ENCODE measurements at regions not wholly inside any gene's neighbourhood (a gene's known extent, or its start where the extent isn't known, plus 50 kb on each side); places are given as distances from the start of the nearest gene placed in this dataset.

DNA sequence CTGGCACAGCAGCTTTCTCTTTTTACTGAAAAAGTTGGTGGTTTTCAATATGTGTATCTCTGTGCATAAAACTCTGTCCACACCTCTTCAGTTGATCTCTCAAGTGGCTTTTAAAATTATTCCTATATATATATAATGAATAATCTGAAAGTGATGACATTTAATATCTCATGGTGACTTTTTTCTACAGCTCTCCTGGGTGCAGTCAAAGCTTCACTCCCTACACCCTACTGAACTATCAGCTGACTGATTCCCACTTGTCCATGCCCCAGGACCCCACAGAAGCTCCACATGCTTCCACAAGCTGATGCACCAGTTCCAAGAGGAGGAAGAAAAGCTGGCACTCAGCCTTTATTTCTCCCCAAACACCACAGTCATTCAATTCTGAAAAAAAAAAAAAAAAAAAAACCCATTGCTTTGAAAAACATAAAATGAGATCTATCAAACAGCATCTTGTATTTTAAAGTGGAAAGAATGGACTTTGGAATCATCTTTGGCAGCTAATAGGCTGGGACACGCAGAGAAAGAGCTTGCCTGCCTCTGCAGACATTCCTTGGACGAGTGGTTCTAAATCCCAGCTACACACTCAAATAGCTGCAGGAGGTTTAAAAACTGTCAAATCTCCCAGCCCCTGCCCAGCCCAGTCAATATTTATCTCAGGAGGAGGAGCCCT is 75.3 kb upstream of the GDF10 start:
- no peak for DNase-seq (ENCODE audit: low read depth in 3 of 3, low spot score in 1 of 3)

GRCh38 chr10:47225219-47225927 is 74.6 kb upstream of the GDF10 start:
- DNase-seq (ENCODE audit: low read depth in 3 of 3, low spot score in 1 of 3): no peak

DNA sequence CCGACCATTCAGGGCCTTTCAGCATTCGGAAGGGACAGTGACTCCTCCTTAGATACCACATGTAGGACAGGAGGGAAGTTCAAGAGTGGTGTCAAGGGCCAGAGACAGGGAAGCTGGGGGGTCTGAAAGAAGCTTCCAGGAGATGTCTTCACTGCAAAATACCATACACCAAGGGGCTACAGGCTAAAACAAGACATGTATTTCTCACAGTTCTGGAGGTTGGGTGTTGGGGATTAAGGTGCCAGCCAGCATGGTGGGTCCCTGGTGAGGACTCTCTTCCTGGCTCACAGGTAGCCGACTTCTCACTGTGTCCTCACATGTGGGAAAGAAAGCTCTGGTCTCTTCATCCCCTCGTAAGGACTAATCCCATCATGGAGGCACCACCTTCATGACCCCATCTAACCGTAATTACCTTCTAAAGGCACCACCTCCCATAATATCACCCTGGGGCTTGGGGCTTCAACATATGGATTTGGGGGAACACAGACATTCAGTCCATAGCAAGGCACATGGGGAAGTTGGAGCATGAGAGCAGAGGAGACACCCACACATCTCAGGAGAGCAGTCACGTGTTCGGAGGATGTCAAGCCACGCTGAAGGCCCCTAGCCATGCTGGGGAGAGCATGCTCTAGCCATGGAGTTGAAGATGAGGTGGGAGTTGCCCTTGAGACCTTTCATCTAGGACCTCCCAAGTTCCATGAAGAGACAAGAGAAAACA is 73.9 kb upstream of the GDF10 start:
- no peak for DNase-seq (ENCODE audit: low read depth in 3 of 3, low spot score in 1 of 3)

DNA sequence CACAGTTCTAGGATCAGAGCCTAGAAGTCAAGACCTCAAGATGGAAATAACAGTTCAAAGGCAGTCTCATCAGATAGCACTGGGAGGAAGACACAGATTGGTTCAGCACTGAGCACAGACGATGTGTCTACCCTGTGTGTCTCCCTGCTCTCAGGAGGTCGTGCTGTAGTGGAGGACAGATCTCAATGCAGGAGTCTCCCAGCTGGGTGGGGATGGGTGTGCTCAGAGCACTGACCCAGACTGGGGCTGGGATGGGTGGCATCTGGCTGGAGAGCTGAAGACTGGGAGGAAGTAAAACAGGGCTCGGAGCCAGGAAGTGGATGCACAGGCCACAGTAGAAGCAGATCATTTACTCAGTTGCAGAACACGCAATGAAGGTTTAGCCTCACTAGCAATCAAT is 69.5 kb upstream of the GDF10 start:
- DNase-seq (ENCODE audit: low read depth in 3 of 3, low spot score in 1 of 3): no peak

DNA sequence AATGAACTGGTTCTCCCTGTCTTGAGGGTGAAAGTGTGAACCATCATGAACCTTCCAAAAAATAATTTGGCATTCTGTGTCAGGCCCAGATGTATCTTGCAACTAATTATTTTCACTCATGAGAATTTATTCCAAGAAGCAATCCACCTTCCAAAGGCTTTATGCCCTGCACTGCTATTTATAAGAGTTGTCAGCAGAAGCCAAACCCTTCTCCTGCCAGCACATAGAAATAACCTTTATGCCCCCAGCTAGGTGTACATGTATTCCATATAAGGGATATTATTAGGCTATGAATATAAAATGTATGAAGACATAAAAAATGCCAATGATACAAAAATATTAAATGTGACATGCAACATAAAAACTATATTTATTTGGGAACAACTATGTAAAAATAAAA is 69.0 kb upstream of the GDF10 start:
- DNase-seq (ENCODE audit: low read depth in 3 of 3, low spot score in 1 of 3): no peak

- DNase-seq (ENCODE audit: low read depth in 3 of 3, low spot score in 1 of 3): no peak
Measured at GRCh38 chr10:47231414-47231813, 68.6 kb upstream of the GDF10 start.

GRCh38 chr10:47233631-47234030 is 66.4 kb upstream of the GDF10 start:
- no peak for DNase-seq (ENCODE audit: low read depth in 3 of 3, low spot score in 1 of 3)

GRCh38 chr10:47235484-47235883 is 64.5 kb upstream of the GDF10 start:
- no peak for DNase-seq (ENCODE audit: low read depth in 3 of 3, low spot score in 1 of 3)

DNA sequence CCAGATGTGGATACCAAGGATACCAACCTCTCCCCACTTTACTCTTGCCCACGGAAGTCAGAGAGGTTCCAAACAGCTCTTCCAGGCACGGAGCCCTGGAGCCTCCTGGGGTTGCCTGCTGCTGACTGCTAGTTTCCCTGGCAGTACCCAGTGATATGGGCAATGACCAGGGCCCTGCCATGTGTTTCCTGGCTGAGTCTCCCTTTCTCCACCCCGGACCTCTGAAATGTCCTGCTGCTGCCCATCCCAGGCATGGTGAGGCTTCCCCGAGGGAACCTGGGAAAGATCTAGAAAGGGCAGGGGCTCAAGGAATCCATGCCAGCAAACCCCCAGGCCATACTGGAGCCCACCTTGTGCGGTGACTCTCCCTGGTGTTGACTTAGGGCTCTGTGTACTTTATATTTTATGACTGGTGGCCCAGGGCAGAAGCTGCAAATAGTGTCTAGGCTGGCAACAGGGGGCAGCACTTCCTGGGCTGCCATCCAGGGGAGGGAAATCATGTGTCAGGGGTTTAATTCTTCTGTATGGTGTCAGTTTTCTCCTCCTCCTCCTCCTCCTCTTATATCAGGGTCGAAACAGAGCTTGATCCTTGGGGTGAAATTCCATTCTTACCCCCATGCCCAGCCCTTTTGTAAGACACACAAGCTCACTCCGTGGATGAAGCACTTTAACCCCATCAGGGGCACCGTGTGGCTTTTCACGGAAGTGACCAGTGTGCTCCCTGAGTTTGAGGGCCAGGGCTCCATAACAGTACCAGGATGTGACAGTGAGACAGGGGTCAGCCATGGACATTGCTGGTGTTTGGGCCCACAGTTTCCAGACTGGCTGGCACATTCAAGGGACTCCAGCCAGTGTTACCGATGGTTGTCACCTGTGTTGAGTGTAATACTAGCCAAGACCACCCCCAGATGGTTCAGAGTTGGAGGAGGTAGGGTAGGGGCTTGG is 62.4 kb upstream of the GDF10 start:
- no peak for DNase-seq (ENCODE audit: low read depth in 3 of 3, low spot score in 1 of 3)

GRCh38 chr10:47238331-47239095 is 61.5 kb upstream of the GDF10 start:
- no peak for DNase-seq (ENCODE audit: low read depth in 3 of 3, low spot score in 1 of 3)

GRCh38 chr10:47239211-47239610 is 60.8 kb upstream of the GDF10 start:
- DNase-seq (ENCODE audit: low read depth in 3 of 3, low spot score in 1 of 3): no peak

DNA sequence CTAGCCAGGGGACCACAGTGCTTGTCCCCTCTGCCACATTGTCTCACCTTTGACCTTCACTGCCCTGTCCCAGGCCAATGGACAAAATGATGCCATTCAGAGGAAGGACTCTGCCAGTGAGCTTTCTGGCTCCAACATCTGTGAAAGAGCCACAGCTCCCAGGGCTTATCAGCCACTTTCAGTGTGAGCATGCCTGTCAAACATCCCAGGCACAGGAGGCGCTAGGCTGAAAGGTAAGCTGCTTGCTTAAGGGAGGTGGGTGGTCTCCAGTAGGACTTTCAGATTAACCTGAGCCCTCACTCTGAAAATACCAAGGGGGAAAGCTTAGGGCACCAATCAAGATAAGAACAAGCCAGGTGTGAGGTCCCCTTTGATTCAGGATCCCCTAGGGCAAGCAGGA is 59.8 kb upstream of the GDF10 start:
- no peak for DNase-seq (ENCODE audit: low read depth in 3 of 3, low spot score in 1 of 3)

DNA sequence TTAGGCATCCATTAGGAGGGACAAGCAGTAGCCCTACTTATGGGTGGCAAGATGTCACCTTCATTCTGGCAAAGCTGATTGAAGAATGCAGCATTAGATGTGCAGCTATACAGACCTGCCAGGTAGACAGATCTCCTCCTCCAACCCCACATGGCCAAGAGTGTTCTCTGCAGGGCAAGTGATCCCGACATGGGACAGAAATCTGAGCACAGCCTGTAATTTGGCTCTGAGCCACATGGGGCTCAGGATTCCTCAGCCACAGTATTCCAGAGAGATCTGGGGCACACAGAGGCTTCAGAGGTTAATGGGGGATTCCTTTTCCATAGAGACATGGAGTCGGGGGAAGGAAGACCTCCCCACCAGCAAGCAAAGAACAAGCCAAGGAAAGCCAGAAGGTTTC is 58.7 kb upstream of the GDF10 start:
- no peak for DNase-seq (ENCODE audit: low read depth in 3 of 3, low spot score in 1 of 3)

- no peak for DNase-seq (ENCODE audit: low read depth in 3 of 3, low spot score in 1 of 3)
Measured at GRCh38 chr10:47241946-47242867, 57.8 kb upstream of the GDF10 start.

- no peak for DNase-seq (ENCODE audit: low read depth in 3 of 3, low spot score in 1 of 3)
Measured at GRCh38 chr10:47243356-47243755, 56.6 kb upstream of the GDF10 start.

GRCh38 chr10:47243791-47244190 is 56.2 kb upstream of the GDF10 start:
- DNase-seq (ENCODE audit: low read depth in 3 of 3, low spot score in 1 of 3): no peak

DNA sequence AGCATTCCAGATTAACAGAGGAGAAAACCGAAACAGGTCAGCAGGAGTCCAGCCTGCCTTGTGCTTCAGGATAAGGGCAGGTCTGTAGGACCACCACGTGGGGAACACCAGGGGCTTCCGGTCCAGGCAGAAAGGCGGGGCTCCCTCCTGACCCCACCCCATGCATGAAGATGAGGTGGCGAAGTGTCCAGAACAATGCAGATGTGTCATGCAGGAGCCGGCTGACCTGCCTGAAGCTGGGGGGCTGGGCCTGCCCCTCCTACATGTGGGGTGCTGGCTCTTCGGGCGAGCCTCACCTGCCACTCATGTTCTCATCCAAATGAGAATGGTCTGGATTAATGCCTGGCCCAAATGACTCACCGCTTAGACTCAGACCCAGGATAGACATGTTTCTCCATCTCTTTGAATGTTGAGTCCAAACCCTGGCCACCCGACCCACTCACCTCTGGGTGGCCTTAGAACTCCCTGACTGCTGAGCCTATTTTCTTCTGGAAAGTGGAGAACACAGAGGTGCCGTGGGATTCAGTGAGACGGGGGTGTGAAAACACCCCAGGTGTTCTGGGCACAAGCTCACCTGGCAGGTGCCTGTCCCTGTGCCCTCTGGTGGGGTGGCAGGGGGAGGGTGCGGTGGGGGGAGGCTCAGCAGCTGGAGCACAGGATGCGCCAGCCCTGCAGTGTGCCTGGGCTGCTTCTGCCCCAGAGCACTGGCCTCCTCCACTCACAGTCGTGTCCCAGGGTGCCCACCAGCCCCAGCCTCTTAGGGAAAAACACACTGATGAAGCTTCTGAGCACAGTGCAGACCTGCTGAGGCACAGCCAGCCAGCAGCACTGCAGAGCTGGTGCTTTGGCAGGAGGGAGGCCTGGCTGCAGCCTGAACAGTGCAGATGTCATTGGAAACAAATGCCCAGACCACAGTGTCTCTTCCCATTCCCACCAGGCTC is 55.2 kb upstream of the GDF10 start:
- no peak for DNase-seq (ENCODE audit: low read depth in 3 of 3, low spot score in 1 of 3)

GRCh38 chr10:47245731-47246350 is 54.2 kb upstream of the GDF10 start:
- DNase-seq (ENCODE audit: low read depth in 3 of 3, low spot score in 1 of 3): no peak
